Activated naive CD8-positive, alpha-beta T cell treated with anti-CD3 and anti-CD28 coated beads for 36 hours (primary cell): ENCODE measurements at regions not wholly inside any gene's neighbourhood (a gene's known extent, or its start where the extent isn't known, plus 50 kb on each side); places are given as distances from the start of the nearest gene placed in this dataset.

ENCODE experiments used
- DNase-seq: peaks from one replicate; pipeline ENCODE4 v3.0.0; 2021
- H3K27ac Mint-ChIP-seq: one replicate; pipeline ENCODE4 v1.8.0; 2022; ENCODE audit warnings: mild to moderate bottlenecking, moderate library complexity, mixed read lengths
- H3K27me3 Mint-ChIP-seq: one replicate; pipeline ENCODE4 v1.8.0; 2022; ENCODE audit warnings: mild to moderate bottlenecking, mixed read lengths
- H3K36me3 Mint-ChIP-seq: one replicate; pipeline ENCODE4 v1.8.0; 2021; ENCODE audit warnings: mild to moderate bottlenecking, mixed read lengths
- H3K4me1 Mint-ChIP-seq: one replicate; pipeline ENCODE4 v1.8.0; 2021; ENCODE audit warnings: mixed read lengths
- H3K4me3 Mint-ChIP-seq: one replicate; pipeline ENCODE4 v1.8.0; 2022; ENCODE audit warnings: mild to moderate bottlenecking, moderate library complexity, mixed read lengths
- H3K9me3 Mint-ChIP-seq: one replicate; pipeline ENCODE4 v1.8.0; 2022; ENCODE audit warnings: mixed read lengths

GRCh38 chr12:32033406-32033805 lies 73.2 kb upstream of the BICD1 start:
- DNase-seq: no peak
- H3K27me3 Mint-ChIP-seq: no peaks in the 10 kb centered on the region
- H3K27ac Mint-ChIP-seq: no peak overlapping the region
- no peaks in the 10 kb centered on the region for H3K36me3 Mint-ChIP-seq
- no peaks in the 10 kb centered on the region for H3K9me3 Mint-ChIP-seq
- no peak overlapping the region for H3K4me3 Mint-ChIP-seq
- peaks cover 2% of the 10 kb centered on the region for H3K4me1 Mint-ChIP-seq

GRCh38 chr12:32034045-32034444 lies 72.6 kb upstream of the BICD1 start:
- no peaks in the 10 kb centered on the region for H3K9me3 Mint-ChIP-seq
- DNase-seq: no peak
- H3K4me1 Mint-ChIP-seq: peaks cover 2% of the 10 kb centered on the region
- H3K27ac Mint-ChIP-seq: no peak overlapping the region
- no peaks in the 10 kb centered on the region for H3K36me3 Mint-ChIP-seq
- H3K27me3 Mint-ChIP-seq: no peaks in the 10 kb centered on the region
- H3K4me3 Mint-ChIP-seq: no peak overlapping the region

GRCh38 chr12:32036477-32037263 lies 70.0 kb upstream of the BICD1 start:
- Mint-ChIP-seq H3K9me3 (no peaks in the 10 kb centered on the region), H3K4me3 (no peak overlapping the region), H3K4me1 (no peaks in the 10 kb centered on the region), H3K27me3 (no peaks in the 10 kb centered on the region), H3K36me3 (no peaks in the 10 kb centered on the region), H3K27ac (no peak overlapping the region)
- no peak for DNase-seq

GRCh38 chr12:32039347-32039746 lies 67.3 kb upstream of the BICD1 start:
- Mint-ChIP-seq H3K27me3 (no peaks in the 10 kb centered on the region), H3K4me3 (no peak overlapping the region), H3K27ac (no peak overlapping the region), H3K9me3 (peaks cover 10% of the 10 kb centered on the region), H3K4me1 (no peaks in the 10 kb centered on the region), H3K36me3 (peaks cover 6% of the 10 kb centered on the region)
- no peak for DNase-seq

- H3K27me3 Mint-ChIP-seq: no peaks in the 10 kb centered on the region
- no peak overlapping the region for H3K27ac Mint-ChIP-seq
- no peak overlapping the region for H3K4me3 Mint-ChIP-seq
- peaks cover 6% of the 10 kb centered on the region for H3K36me3 Mint-ChIP-seq
- DNase-seq: no peak
- peaks cover 12% of the 10 kb centered on the region for H3K9me3 Mint-ChIP-seq
- no peaks in the 10 kb centered on the region for H3K4me1 Mint-ChIP-seq
Measured at GRCh38 chr12:32039917-32040575, 66.6 kb upstream of the BICD1 start.

GRCh38 chr12:32043928-32044549 lies 62.6 kb upstream of the BICD1 start:
- Mint-ChIP-seq H3K9me3 (peaks cover 19% of the 10 kb centered on the region), H3K27me3 (no peaks in the 10 kb centered on the region), H3K4me3 (no peak overlapping the region), H3K36me3 (peaks cover 12% of the 10 kb centered on the region), H3K27ac (no peak overlapping the region), H3K4me1 (peaks cover 7% of the 10 kb centered on the region)
- no peak for DNase-seq

- H3K27ac Mint-ChIP-seq: no peak overlapping the region
- peaks cover 10% of the 10 kb centered on the region for H3K36me3 Mint-ChIP-seq
- H3K4me1 Mint-ChIP-seq: peaks cover 12% of the 10 kb centered on the region
- H3K9me3 Mint-ChIP-seq: peaks cover 19% of the 10 kb centered on the region
- H3K27me3 Mint-ChIP-seq: no peaks in the 10 kb centered on the region
- DNase-seq: no peak
- H3K4me3 Mint-ChIP-seq: no peak overlapping the region
Measured at GRCh38 chr12:32047357-32048212, 59.1 kb upstream of the BICD1 start.

- H3K4me3 Mint-ChIP-seq: no peak overlapping the region
- H3K27ac Mint-ChIP-seq: no peak overlapping the region
- DNase-seq: no peak
- peaks cover 10% of the 10 kb centered on the region for H3K36me3 Mint-ChIP-seq
- peaks cover 14% of the 10 kb centered on the region for H3K9me3 Mint-ChIP-seq
- H3K4me1 Mint-ChIP-seq: peaks cover 12% of the 10 kb centered on the region
- H3K27me3 Mint-ChIP-seq: no peaks in the 10 kb centered on the region
Measured at GRCh38 chr12:32048791-32049190, 57.9 kb upstream of the BICD1 start.

- no peak overlapping the region for H3K4me3 Mint-ChIP-seq
- H3K4me1 Mint-ChIP-seq: peaks cover 12% of the 10 kb centered on the region
- H3K27ac Mint-ChIP-seq: no peak overlapping the region
- peaks cover 9% of the 10 kb centered on the region for H3K36me3 Mint-ChIP-seq
- H3K9me3 Mint-ChIP-seq: peaks cover 11% of the 10 kb centered on the region
- no peak for DNase-seq
- H3K27me3 Mint-ChIP-seq: no peaks in the 10 kb centered on the region
Measured at GRCh38 chr12:32049956-32050355, 56.7 kb upstream of the BICD1 start.

- no peak overlapping the region for H3K27ac Mint-ChIP-seq
- no peak overlapping the region for H3K4me3 Mint-ChIP-seq
- H3K9me3 Mint-ChIP-seq: peaks cover 4% of the 10 kb centered on the region
- peaks cover 12% of the 10 kb centered on the region for H3K4me1 Mint-ChIP-seq
- no peaks in the 10 kb centered on the region for H3K27me3 Mint-ChIP-seq
- DNase-seq: no peak
- peaks cover 4% of the 10 kb centered on the region for H3K36me3 Mint-ChIP-seq
Measured at GRCh38 chr12:32051511-32052211, 55.0 kb upstream of the BICD1 start.

- peaks cover 4% of the 10 kb centered on the region for H3K36me3 Mint-ChIP-seq
- H3K27me3 Mint-ChIP-seq: no peaks in the 10 kb centered on the region
- H3K4me3 Mint-ChIP-seq: no peak overlapping the region
- DNase-seq: no peak
- H3K4me1 Mint-ChIP-seq: peaks cover 12% of the 10 kb centered on the region
- H3K27ac Mint-ChIP-seq: no peak overlapping the region
- peaks cover 4% of the 10 kb centered on the region for H3K9me3 Mint-ChIP-seq
Measured at GRCh38 chr12:32052212-32052713, 54.4 kb upstream of the BICD1 start.

GRCh38 chr12:32053881-32054624 lies 52.6 kb upstream of the BICD1 start:
- no peak for DNase-seq
- H3K36me3 Mint-ChIP-seq: peaks cover 4% of the 10 kb centered on the region
- no peak overlapping the region for H3K27ac Mint-ChIP-seq
- H3K9me3 Mint-ChIP-seq: peaks cover 4% of the 10 kb centered on the region
- H3K4me3 Mint-ChIP-seq: no peak overlapping the region
- peaks cover 6% of the 10 kb centered on the region for H3K4me1 Mint-ChIP-seq
- no peaks in the 10 kb centered on the region for H3K27me3 Mint-ChIP-seq
